Mesothelial cell of epicardium (in vitro differentiated cells): ENCODE measurements at regions not wholly inside any gene's neighbourhood (a gene's known extent, or its start where the extent isn't known, plus 50 kb on each side); places are given as distances from the start of the nearest gene placed in this dataset.
A peak's percentile ranks its signal among the peaks of the same experiment; 100 is the strongest.

ENCODE experiments used
- DNase-seq, 2 experiments: peaks; one replicate each; pipeline ENCODE4 v3.0.0; 2021; ENCODE audit warnings: low spot score in 2 of 2; ENCODE audit not compliant: unreplicated experiment in 2 of 2
- H3K27ac Mint-ChIP-seq: 2 replicates; pipeline ENCODE4 v1.8.0; 2021; ENCODE audit warnings: mixed read lengths
- H3K27me3 Mint-ChIP-seq: 2 replicates; pipeline ENCODE4 v1.8.0; 2021; ENCODE audit warnings: low read depth, mixed read lengths
- H3K36me3 Mint-ChIP-seq: 2 replicates; pipeline ENCODE4 v1.8.0; 2021; ENCODE audit warnings: mixed read lengths
- H3K4me1 Mint-ChIP-seq: 2 replicates; pipeline ENCODE4 v1.8.0; 2021; ENCODE audit warnings: mixed read lengths
- H3K4me3 Mint-ChIP-seq: 2 replicates; pipeline ENCODE4 v1.8.0; 2021; ENCODE audit warnings: mild to moderate bottlenecking, moderate library complexity, mixed read lengths
- H3K9me3 Mint-ChIP-seq: 2 replicates; pipeline ENCODE4 v1.8.0; 2021; ENCODE audit warnings: mixed read lengths
- CTCF ChIP-seq: fragments of 200-600 bp; sonication (generic); IDR thresholded peaks from one replicate; pipeline ENCODE4 v1.5.0; 2021; ENCODE audit warnings: antibody characterized with exemption; ENCODE audit not compliant: unreplicated experiment

DNA sequence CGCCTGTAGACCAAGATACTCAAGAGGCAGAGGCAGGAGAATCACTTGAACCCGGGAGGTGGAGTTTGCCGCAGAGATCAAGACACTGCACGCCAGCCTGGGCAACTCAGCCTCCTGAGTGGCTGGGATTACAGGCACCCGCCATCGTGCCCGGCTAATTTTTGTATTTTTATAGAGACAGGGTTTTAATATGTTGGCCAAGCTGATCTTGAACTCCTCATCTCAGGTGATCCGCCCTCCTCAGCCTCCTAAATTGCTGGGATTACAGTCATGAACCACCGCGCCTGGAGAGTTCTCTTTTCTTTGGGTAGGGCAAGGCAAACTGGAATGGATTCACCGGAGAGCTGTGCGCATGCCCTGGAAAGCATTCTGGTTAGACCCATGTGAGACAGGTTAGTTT, 179.3 kb upstream of the ALG10B start:
- no peak for TF ChIP-seq CTCF
- Mint-ChIP-seq H3K36me3 (no peaks in the 10 kb centered on the region), H3K4me1 (no peaks in the 10 kb centered on the region), H3K4me3 (no peak overlapping the region), H3K27me3 (no peaks in the 10 kb centered on the region), H3K27ac (no peak overlapping the region), H3K9me3 (peaks cover 34% of the 10 kb centered on the region)
- no peak for DNase-seq

DNA sequence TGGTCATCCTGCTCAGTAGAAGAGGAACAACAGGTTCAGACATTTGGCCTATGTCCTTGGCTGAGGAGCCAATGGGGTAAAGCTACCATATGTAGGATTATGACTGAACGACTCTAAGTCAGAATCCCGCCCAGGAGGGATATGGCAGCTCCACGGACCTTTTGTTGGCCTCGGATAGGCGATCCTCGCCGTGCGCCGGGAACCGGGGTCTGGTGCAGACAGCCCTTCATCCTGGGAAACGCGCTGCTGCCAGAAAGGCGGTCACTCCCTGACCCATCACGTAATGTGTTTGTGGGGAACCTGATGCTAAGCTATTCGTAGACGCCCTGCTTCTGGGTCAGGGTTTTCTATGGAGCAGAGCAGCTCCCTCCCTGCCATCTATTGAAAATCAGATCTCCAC, 178.9 kb upstream of the ALG10B start:
- no peaks in the 10 kb centered on the region for H3K4me1 Mint-ChIP-seq
- peaks cover 33% of the 10 kb centered on the region for H3K9me3 Mint-ChIP-seq
- H3K36me3 Mint-ChIP-seq, result no peaks in the 10 kb centered on the region

GRCh38 chr12:38138225-38139221, 178.1 kb upstream of the ALG10B start:
- TF ChIP-seq CTCF, result peak; percentile 94
- Mint-ChIP-seq H3K36me3 (no peaks in the 10 kb centered on the region), H3K4me3 (peak overlapping the region; percentile 24), H3K27ac (no peak overlapping the region), H3K27me3 (no peaks in the 10 kb centered on the region), H3K9me3 (peaks cover 30% of the 10 kb centered on the region), H3K4me1 (no peaks in the 10 kb centered on the region)
- DNase-seq, result peak in 1 of 2 experiments; percentile 55

More for the DNA sequence above, 178.9 kb upstream of the ALG10B start:
- Mint-ChIP-seq H3K27me3 (no peaks in the 10 kb centered on the region), H3K4me3 (no peak overlapping the region), H3K27ac (no peak overlapping the region)
- no peak for DNase-seq
- no peak for TF ChIP-seq CTCF

GRCh38 chr12:38139456-38139855, 177.1 kb upstream of the ALG10B start:
- no peak for TF ChIP-seq CTCF
- Mint-ChIP-seq H3K27me3 (no peaks in the 10 kb centered on the region), H3K4me3 (no peak overlapping the region), H3K27ac (no peak overlapping the region), H3K36me3 (no peaks in the 10 kb centered on the region), H3K9me3 (peaks cover 30% of the 10 kb centered on the region), H3K4me1 (no peaks in the 10 kb centered on the region)
- DNase-seq, result no peak

DNA sequence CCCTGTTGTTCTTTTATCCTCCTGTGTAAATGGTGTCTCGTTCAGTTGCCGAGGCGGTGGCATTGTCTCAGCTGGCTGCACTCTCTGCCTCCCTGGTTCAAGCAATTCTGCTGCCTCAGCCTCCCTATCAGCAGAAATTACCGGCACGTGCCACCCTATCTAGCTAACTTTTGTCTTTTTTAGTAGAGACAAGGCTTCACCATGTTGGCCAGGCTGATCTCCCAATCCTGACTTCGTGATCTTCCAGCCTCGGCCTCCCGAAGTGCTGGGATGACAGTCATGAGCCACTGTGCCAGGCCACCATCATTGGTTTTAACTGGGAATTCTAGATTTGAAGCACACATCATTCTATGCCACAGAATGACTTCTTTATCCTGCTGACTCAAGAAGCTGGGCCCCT, 175.3 kb upstream of the ALG10B start:
- Mint-ChIP-seq H3K4me3 (no peak overlapping the region), H3K27me3 (no peaks in the 10 kb centered on the region), H3K9me3 (peaks cover 24% of the 10 kb centered on the region), H3K4me1 (no peaks in the 10 kb centered on the region), H3K36me3 (no peaks in the 10 kb centered on the region), H3K27ac (no peak overlapping the region)
- no peak for TF ChIP-seq CTCF
- DNase-seq, result no peak
